ENCODE measurements at regions not wholly inside any gene's neighbourhood (a gene's known extent, or its start where the extent isn't known, plus 50 kb on each side); places are given as distances from the start of the nearest gene placed in this dataset.
"Not testable (repeated sequence)": the region's sequence is repeated elsewhere in the genome, so short reads cannot be mapped to it uniquely, and the experiment has no call there.

GRCh38 chr6:165770397-165771082 lies 107.5 kb upstream of the PDE10A start:
- no peak for DNase-seq

- no peak for DNase-seq
Measured at GRCh38 chr6:165769884-165770283, 106.8 kb upstream of the PDE10A start.

- no peak for DNase-seq
Measured at GRCh38 chr6:165769401-165769800, 106.4 kb upstream of the PDE10A start.

- DNase-seq: no peak
Measured at GRCh38 chr6:165768961-165769360, 105.9 kb upstream of the PDE10A start.

GRCh38 chr6:165767228-165767627 lies 104.2 kb upstream of the PDE10A start:
- no peak for DNase-seq

- DNase-seq: no peak
Measured at GRCh38 chr6:165766457-165766856, 103.4 kb upstream of the PDE10A start.

- no peak for DNase-seq
Measured at GRCh38 chr6:165766026-165766425, 103.0 kb upstream of the PDE10A start.

GRCh38 chr6:165765256-165765655 lies 102.2 kb upstream of the PDE10A start:
- not testable (repeated sequence) for DNase-seq

- DNase-seq: no peak
Measured at GRCh38 chr6:165762876-165763275, 99.8 kb upstream of the PDE10A start.

- DNase-seq: no peak
Measured at GRCh38 chr6:165762125-165762524, 99.1 kb upstream of the PDE10A start.

GRCh38 chr6:165760803-165761185 lies 97.8 kb upstream of the PDE10A start:
- DNase-seq: no peak

GRCh38 chr6:165760126-165760802 lies 97.2 kb upstream of the PDE10A start:
- DNase-seq: no peak

GRCh38 chr6:165758441-165758840 lies 95.4 kb upstream of the PDE10A start:
- DNase-seq: no peak

- no peak for DNase-seq
Measured at GRCh38 chr6:165755583-165755982, 92.5 kb upstream of the PDE10A start.

GRCh38 chr6:165753506-165753905 lies 90.5 kb upstream of the PDE10A start:
- DNase-seq: no peak

- DNase-seq: no peak
Measured at GRCh38 chr6:165752451-165752850, 89.4 kb upstream of the PDE10A start.

GRCh38 chr6:165751486-165751885 lies 88.4 kb upstream of the PDE10A start:
- no peak for DNase-seq

GRCh38 chr6:165749163-165749562 lies 86.1 kb upstream of the PDE10A start:
- no peak for DNase-seq

GRCh38 chr6:165748390-165748789 lies 85.3 kb upstream of the PDE10A start:
- DNase-seq: no peak

- DNase-seq: no peak
Measured at GRCh38 chr6:165747963-165748362, 84.9 kb upstream of the PDE10A start.

- DNase-seq: no peak
Measured at GRCh38 chr6:165746331-165746730, 83.3 kb upstream of the PDE10A start.

GRCh38 chr6:165745492-165745891 lies 82.5 kb upstream of the PDE10A start:
- DNase-seq: no peak

- DNase-seq: peak; percentile 24
Measured at GRCh38 chr6:165744555-165745228, 81.7 kb upstream of the PDE10A start.

GRCh38 chr6:165743366-165743898 lies 80.4 kb upstream of the PDE10A start:
- DNase-seq: no peak

All from activated CD4-positive, alpha-beta T cell treated with anti-CD3 and anti-CD28 coated beads, Interleukin-2, Interleukin-6, amounts not matched to agents 100 ng/mL and 50 ng/mL, durations not matched to agents 16 hours and 8 hours (primary cell).